ENCODE measurements at regions not wholly inside any gene's neighbourhood (a gene's known extent, or its start where the extent isn't known, plus 50 kb on each side); places are given as distances from the start of the nearest gene placed in this dataset.
"Not testable (repeated sequence)": the region's sequence is repeated elsewhere in the genome, so short reads cannot be mapped to it uniquely, and the experiment has no call there.

DNA sequence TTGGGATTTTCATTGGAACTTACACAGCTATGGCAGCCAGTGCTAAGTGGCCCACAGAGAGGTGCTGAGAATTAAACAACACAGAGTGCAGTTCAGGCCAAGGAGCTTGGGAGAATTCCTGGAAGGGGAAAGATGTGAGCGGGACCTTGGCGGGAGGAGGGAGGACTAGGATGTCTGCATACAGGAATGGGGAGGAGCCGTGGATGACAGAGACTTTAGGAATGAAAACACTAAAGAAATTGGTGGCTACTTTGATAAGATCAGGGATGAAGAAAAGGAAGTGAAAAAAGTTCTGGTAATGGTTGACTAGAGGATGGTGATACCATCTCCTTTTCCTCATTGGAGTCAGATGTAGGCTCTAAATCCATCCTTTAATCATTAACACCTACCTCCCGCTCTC is 234.2 kb upstream of the FZD8 start:
- DNase-seq: no peak

- no peak for DNase-seq
These were observed 233.1 kb upstream of the FZD8 start for GRCh38 chr10:35875016-35875676.

DNA sequence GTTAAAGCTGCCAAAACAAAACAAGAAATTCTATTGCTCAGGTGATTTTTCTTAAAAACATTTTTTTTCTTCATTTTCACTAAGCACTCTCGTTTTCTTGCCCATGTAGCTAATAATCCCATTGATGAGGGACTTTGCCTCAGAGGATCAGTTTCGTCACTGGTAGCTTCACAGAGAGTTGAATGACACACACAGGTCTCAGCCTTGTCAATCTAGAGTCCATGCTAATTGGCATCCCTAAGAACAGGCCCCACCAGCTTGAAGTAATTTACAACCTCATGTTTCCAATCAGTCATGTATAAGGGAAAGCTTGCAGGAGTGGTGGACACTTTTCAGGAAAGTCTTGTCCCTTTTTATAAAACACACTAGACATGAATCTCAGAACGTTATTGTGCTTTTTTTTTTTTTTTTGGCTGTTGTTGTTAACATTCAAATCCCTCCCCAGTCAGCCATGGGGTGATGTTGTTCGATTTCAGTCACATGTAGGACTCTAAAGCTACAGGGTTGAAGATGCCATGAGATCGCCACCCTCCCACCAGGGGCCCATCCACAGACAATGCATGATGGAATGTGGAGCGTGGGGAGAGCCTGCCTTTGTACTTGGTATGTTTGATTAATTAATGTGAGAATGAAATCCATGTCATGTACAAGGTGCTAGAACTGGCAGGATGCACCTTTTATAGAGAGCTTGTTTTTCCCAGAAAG is 232.4 kb upstream of the FZD8 start:
- no peak for DNase-seq

GRCh38 chr10:35872671-35873070 is 230.6 kb upstream of the FZD8 start:
- DNase-seq: no peak

- DNase-seq: no peak
These were observed 228.7 kb upstream of the FZD8 start for GRCh38 chr10:35870665-35871310.

DNA sequence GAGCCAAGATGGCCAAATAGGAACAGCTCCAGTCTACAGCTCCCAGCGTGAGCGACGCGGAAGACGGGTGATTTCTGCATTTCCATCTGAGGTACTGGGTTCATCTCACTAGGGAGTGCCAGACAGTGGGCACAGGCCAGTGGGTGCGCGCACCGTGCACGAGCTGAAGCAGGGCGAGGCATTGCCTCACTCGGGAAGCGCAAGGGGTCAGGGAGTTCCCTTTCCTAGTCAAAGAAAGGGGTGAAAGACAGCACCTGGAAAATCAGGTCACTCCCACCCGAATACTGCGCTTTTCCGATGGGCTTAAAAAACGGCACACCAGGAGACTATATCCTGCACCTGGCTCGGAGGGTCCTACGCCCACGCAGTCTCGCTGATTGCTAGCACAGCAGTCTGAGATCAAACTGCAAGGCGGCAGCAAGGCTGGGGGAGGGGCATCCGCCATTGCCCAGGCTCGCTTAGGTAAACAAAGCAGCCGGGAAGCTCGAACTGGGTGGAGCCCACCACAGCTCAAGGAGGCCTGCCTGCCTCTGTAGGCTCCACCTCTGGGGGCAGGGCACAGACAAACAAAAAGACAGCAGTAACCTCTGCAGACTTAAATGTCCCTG is 216.7 kb upstream of the FZD8 start:
- not testable (repeated sequence) for DNase-seq

- no peak for DNase-seq
These were observed 215.8 kb upstream of the FZD8 start for GRCh38 chr10:35857860-35858259.

- no peak for DNase-seq
These were observed 213.3 kb upstream of the FZD8 start for GRCh38 chr10:35855155-35855947.

DNA sequence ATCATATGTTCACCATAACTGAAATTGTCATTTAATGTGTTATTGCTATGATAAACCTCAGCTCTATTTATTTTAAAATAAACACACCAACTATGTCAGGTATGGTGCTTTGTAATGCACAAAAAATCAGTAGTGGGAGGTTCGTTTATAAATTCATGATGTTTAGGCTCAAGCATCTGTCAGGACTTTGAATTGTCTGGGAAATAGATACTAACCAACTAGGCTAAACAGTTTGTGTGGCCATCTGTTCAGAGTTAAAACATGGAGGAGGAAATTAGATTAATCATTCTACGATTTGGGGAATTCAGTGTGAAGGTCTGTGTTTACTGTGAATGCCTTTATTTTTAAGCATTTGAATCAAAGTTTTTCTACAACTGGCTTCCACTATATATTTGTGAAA is 212.6 kb upstream of the FZD8 start:
- no peak for DNase-seq

DNA sequence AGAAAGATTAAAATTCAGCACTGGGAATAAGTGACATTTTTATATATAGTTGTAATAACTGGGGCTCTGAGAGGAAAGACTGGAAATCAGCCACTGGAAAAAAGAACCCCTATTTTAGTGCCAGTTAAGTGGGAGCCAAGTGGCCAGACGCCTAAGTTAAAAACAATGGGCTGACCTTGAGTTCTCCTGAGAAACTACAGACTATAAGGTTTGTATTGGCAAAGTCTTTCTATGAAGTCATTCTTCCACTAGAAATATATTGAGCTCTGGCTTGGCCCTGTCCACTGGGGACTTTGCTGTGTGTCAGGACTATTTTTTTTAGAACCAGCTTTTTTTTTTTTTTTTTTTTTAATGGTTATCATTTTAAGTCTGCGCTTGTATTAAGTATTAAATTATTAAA is 210.6 kb upstream of the FZD8 start:
- DNase-seq: no peak

DNA sequence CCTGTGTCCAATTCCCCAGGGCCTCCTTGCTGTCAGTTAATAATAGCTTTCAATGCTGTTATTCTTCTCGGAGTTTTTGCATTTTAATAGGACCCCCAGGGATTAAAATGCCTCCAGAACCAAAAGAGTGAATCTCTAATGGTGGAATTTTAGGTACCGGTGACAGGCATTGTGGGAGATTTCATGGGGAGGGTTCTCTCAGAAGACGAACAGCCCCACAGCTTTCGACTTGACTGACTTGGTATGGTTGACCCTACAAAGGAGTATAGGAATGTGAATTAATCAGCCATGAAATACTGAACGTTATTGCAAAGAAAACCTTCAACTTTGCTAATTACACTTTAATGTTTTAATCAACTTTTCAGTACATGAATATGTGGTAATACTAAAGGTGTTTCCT is 206.3 kb upstream of the FZD8 start:
- no peak for DNase-seq

DNA sequence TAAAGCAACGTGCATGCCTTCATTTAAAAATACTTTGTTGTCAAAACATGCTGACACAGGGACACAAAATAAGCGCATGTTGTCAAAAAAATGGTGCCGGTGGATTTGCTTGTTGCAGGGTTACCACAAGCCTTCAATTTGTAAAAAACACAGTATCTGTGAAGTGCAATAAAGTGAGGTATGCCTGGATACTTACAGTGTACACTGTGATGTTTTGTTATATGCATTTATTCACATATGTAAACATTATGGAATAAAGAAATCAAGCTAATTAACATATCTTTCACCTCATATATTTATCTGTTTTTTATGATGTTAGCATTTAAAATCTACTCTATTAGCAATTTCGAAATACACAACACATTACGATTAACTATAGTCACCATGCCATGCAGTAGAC is 202.6 kb upstream of the FZD8 start:
- DNase-seq: no peak

DNA sequence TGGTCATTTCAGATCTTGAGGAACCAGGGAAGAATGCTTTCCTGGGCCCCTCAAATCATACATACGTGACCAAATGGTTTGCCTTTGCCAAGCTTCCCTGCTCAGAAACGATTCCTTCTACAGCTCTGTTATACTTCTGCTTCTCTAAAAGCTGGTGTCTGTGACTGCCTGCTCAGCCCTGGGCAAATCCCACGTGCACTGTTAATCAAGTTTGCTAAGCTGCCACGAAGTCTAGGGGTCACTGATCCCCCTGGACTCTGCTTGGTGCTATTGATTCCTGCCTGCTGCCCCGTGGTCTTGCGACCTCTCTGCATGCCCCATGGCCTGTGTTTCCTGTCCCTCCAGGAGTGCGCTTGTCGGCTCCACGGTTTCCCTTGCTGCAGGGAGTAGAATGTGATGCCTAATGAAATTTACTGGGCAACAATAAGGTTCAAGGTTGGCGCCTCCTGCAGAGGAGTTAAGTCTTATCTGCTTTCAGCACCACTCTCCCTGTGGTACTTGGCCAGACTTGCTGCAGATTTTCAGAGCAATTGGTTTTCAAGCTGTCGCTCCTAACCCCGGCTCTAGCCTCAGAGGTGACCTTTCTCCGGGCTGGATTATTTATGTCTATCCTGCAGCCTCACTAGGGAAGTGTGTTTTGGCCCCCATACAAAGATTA is 201.6 kb upstream of the FZD8 start:
- no peak for DNase-seq

DNA sequence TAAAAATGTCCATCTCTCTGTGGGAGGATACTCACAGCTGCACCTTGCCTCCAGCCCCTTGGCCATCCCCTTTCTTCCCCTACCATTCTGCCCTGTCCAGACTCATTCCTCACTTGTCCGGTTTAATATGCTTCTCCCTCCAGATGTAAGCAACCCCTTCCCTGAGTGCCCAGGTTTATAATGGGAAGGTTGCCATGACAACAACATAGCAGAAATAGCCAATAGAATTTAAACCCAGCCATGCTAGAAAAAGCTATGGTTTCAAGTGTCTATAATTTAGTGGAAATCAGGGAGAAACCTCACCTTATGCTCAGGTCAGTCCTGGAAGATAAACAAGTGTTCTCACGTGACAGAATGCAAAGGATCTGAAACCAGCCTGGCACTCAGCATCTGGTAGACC is 196.0 kb upstream of the FZD8 start:
- DNase-seq: no peak

DNA sequence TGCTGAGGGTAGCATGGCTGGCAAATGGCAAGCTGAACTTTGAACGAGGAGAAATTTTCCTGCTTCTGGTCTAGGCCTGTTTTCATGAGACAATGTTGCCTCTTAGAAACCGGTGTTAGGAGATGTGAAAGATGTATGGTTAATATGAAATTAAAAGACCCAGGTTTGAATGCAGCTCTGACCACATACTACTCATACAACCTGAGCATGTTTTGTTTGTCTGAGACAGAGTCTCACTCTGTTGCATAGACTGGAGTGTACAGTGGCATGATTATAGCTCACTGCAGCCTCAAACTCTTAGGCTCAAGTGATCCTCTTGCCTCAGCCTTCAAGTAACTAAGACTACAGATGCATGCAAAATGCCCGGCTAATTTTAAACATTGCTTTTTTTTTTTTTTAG is 193.4 kb upstream of the FZD8 start:
- DNase-seq: no peak

GRCh38 chr10:35834877-35835494 is 192.9 kb upstream of the FZD8 start:
- no peak for DNase-seq

- DNase-seq: no peak
These were observed 185.7 kb upstream of the FZD8 start for GRCh38 chr10:35827783-35828182.

GRCh38 chr10:35824704-35825103 is 182.6 kb upstream of the FZD8 start:
- DNase-seq: no peak

GRCh38 chr10:35822316-35822715 is 180.2 kb upstream of the FZD8 start:
- no peak for DNase-seq

DNA sequence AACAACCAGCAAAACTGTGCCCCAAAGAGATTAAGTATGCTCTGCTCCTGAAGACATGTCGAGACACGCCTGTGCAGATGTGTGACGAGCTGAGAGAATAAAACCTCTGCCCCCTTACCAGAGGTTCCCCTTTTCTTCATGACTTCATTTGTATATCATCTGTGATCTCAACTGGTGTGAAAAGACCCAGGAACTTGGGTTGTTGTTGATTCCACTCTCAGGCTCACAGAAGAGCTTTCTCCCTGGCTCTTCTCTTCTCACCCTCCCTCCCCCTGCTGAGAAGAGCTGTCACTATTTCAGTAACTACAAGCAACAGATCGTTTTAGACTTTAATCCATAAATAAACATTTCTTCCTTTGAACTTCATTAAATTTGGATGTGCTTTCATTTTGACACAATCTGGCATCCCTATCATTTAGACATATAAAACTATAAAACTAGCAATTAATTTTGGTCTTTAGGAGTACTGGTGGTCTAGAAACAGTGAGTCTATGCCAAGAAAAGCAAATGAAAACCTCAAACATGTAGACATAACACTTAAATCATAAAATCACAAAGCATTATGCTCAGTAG is 179.3 kb upstream of the FZD8 start:
- no peak for DNase-seq

GRCh38 chr10:35819736-35820135 is 177.6 kb upstream of the FZD8 start:
- no peak for DNase-seq

- no peak for DNase-seq
These were observed 176.9 kb upstream of the FZD8 start for GRCh38 chr10:35819011-35819410.

Data from NCI-H226 (cell line).